ENCODE measurements at regions not wholly inside any gene's neighbourhood (a gene's known extent, or its start where the extent isn't known, plus 50 kb on each side); places are given as distances from the start of the nearest gene placed in this dataset.
"Not testable (repeated sequence)": the region's sequence is repeated elsewhere in the genome, so short reads cannot be mapped to it uniquely, and the experiment has no call there.

DNA sequence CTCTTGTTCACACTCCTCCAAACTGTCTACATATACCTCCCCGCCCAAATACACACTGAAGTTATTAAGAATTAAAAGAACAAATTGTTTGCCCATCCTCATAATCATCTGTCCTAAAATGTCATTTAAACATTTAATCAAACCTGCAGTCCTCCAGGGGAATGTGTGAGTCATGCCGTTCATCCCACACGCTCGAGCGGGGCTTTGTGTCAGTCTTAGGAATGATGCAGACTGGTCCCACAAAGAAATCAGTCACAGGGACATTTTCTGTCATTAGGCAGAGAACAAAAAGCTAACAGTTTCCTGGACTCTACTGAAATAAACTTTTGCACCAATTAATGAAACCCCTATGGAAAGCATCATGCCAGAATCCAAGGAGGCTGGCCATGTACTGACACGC is 194.6 kb downstream of the ZNF92 start:
- TF ChIP-seq, protein P1, sequence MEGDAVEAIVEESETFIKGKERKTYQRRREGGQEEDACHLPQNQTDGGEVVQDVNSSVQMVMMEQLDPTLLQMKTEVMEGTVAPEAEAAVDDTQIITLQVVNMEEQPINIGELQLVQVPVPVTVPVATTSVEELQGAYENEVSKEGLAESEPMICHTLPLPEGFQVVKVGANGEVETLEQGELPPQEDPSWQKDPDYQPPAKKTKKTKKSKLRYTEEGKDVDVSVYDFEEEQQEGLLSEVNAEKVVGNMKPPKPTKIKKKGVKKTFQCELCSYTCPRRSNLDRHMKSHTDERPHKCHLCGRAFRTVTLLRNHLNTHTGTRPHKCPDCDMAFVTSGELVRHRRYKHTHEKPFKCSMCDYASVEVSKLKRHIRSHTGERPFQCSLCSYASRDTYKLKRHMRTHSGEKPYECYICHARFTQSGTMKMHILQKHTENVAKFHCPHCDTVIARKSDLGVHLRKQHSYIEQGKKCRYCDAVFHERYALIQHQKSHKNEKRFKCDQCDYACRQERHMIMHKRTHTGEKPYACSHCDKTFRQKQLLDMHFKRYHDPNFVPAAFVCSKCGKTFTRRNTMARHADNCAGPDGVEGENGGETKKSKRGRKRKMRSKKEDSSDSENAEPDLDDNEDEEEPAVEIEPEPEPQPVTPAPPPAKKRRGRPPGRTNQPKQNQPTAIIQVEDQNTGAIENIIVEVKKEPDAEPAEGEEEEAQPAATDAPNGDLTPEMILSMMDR (optimal IDR thresholded peaks at IDR 0.05 in 1 of 3, IDR thresholded peaks at IDR 0.05 in 1 of 3, conservative IDR thresholded peaks at IDR 0.05 in 1 of 3; ENCODE audit: extremely low read depth in 1 of 3, insufficient read depth in 2 of 3, low read length in 3 of 3) = not testable (repeated sequence)
- TF ChIP-seq EZH2 (IDR thresholded peaks at IDR 0.05; ENCODE audit: low read length) = not testable (repeated sequence)

Data from keratinocyte (primary cell).